Esophagus muscularis mucosa (tissue), 3 donors: ENCODE measurements at regions not wholly inside any gene's neighbourhood (a gene's known extent, or its start where the extent isn't known, plus 50 kb on each side); places are given as distances from the start of the nearest gene placed in this dataset.

Experiments used
- CTCF ChIP-seq, 3 experiments: fragments of 200-600 bp in 2 of 3; fragments of 450-650 bp in 1 of 3; sonication (generic) in 2 of 3; IDR thresholded peaks; one replicate each; pipeline ENCODE4 v1.5.1; 2017 to 2019; ENCODE audit warnings: antibody characterized with exemption in 3 of 3, mild to moderate bottlenecking in 2 of 3, moderate library complexity in 1 of 3
- POLR2AphosphoS5 ChIP-seq, 2 donors: sonication (generic); formaldehyde crosslinking; IDR thresholded peaks; one replicate each; pipeline ENCODE4 v1.6.1; 2017; ENCODE audit warnings: antibody characterized with exemption in 2 of 2

GRCh38 chr17:427891-428290 is 75.3 kb upstream of the RPH3AL start:
- TF ChIP-seq CTCF (IDR thresholded peaks at IDR 0.05) (no peak), POLR2AphosphoS5 (IDR thresholded peaks at IDR 0.05) (no peak)
